Neural cell (in vitro differentiated cells): ENCODE measurements at regions not wholly inside any gene's neighbourhood (a gene's known extent, or its start where the extent isn't known, plus 50 kb on each side); places are given as distances from the start of the nearest gene placed in this dataset.

ENCODE experiments used
- H2AFZ ChIP-seq: fragments of 200-600, 300-800 bp; sonication (generic), shearing (Covaris generic); 2 replicates; pipeline ENCODE4 v1.6.0; 2014; ENCODE audit warnings: low read depth, mild to moderate bottlenecking, antibody characterized with exemption, low read length, moderate library complexity
- H3F3A ChIP-seq: fragments of 200-600 bp; shearing (Covaris generic); 2 replicates; pipeline ENCODE4 v1.6.1; 2016; ENCODE audit warnings: mild to moderate bottlenecking, moderate library complexity, mixed read lengths, antibody characterized with exemption, low read length; ENCODE audit not compliant: insufficient read depth, poor library complexity, severe bottlenecking
- H3K27ac ChIP-seq: fragments of 200-600, 300-800 bp; sonication (generic), shearing (Covaris generic); 2 replicates; pipeline ENCODE4 v1.5.1; 2014; ENCODE audit warnings: mild to moderate bottlenecking, low read length, moderate library complexity
- H3K27me3 ChIP-seq: fragments of 300-800, 200-600 bp; sonication (generic), shearing (Covaris generic); 2 replicates; pipeline ENCODE4 v1.6.0; 2014; ENCODE audit warnings: mild to moderate bottlenecking, low read depth, low read length, moderate library complexity; ENCODE audit not compliant: insufficient read depth
- H3K36me3 ChIP-seq: fragments of 300-800, 200-600 bp; sonication (generic), shearing (Covaris generic); 2 replicates; pipeline ENCODE4 v1.5.1; 2014; ENCODE audit warnings: mild to moderate bottlenecking, antibody characterized with exemption, low read length, moderate library complexity; ENCODE audit not compliant: insufficient read depth
- H3K4me2 ChIP-seq: fragments of 300-800, 200-600 bp; sonication (generic), shearing (Covaris generic); 2 replicates; pipeline ENCODE4 v1.6.0; 2014; ENCODE audit warnings: mild to moderate bottlenecking, low read length
- H3K4me3 ChIP-seq: fragments of 300-800, 200-600 bp; sonication (generic), shearing (Covaris generic); 2 replicates; pipeline ENCODE4 v1.5.1; 2014; ENCODE audit warnings: mild to moderate bottlenecking, low read length, moderate library complexity
- H3K79me2 ChIP-seq: fragments of 200-600 bp; shearing (Covaris generic); replicated peaks from 2 replicates; pipeline ENCODE4 v1.6.0; 2014; ENCODE audit warnings: mild to moderate bottlenecking, low read length, moderate library complexity; ENCODE audit not compliant: insufficient read depth
- H3K9ac ChIP-seq: fragments of 300-800, 200-600 bp; sonication (generic), shearing (Covaris generic); 2 replicates; pipeline ENCODE4 v1.6.1; 2016; ENCODE audit warnings: mild to moderate bottlenecking, low read length, mixed read lengths
- H3K9me2 ChIP-seq: fragments of 200-600 bp; shearing (Covaris generic); 2 replicates; pipeline ENCODE4 v1.6.1; 2016; ENCODE audit warnings: mild to moderate bottlenecking, low read length, mixed read lengths; ENCODE audit not compliant: insufficient read depth
- H3K9me3 ChIP-seq: fragments of 200-600, 300-800 bp; sonication (generic), shearing (Covaris generic); 2 replicates; pipeline ENCODE4 v1.6.1; 2016; ENCODE audit warnings: mild to moderate bottlenecking, mixed run types, low read length, moderate library complexity, mixed read lengths
- H4K20me1 ChIP-seq: fragments of 200-600 bp; shearing (Covaris generic); 2 replicates; pipeline ENCODE4 v1.6.1; 2016; ENCODE audit warnings: mild to moderate bottlenecking, mixed run types; ENCODE audit not compliant: insufficient read depth
- CTCF ChIP-seq: fragments of 450-650 bp; IDR thresholded peaks from 2 replicates; pipeline ENCODE4 v1.5.1; 2014; ENCODE audit warnings: antibody characterized with exemption, mild to moderate bottlenecking, moderate library complexity; ENCODE audit not compliant: poor library complexity, severe bottlenecking
- EP300 ChIP-seq: fragments of 450-650 bp; conservative IDR thresholded peaks from 2 replicates; pipeline ENCODE4 v1.6.1; 2014; ENCODE audit warnings: antibody characterized with exemption, mild to moderate bottlenecking, moderate library complexity; ENCODE audit not compliant: poor library complexity, severe bottlenecking
- EZH2 ChIP-seq: fragments of 200-600, 300-800 bp; shearing (Covaris generic), sonication (generic); IDR thresholded peaks from 2 replicates; pipeline ENCODE4 v1.6.1; 2014; ENCODE audit warnings: antibody characterized with exemption, low read length, borderline replicate concordance, mild to moderate bottlenecking; ENCODE audit not compliant: insufficient read depth, poor library complexity, severe bottlenecking
- MXI1 ChIP-seq: fragments of 450-650 bp; conservative IDR thresholded peaks from 2 replicates; pipeline ENCODE4 v1.6.1; 2014; ENCODE audit warnings: antibody characterized with exemption, mild to moderate bottlenecking; ENCODE audit not compliant: poor library complexity, severe bottlenecking
- POLR2AphosphoS5 ChIP-seq: IDR thresholded peaks from 2 replicates; pipeline ENCODE4 v1.6.1; 2012
- RAD21 ChIP-seq: fragments of 450-650 bp; conservative IDR thresholded peaks from 2 replicates; pipeline ENCODE4 v1.6.1; 2014; ENCODE audit warnings: antibody characterized with exemption, mild to moderate bottlenecking, moderate library complexity
- REST ChIP-seq: IDR thresholded peaks from 2 replicates; pipeline ENCODE4 v1.6.1; 2012; ENCODE audit warnings: borderline replicate concordance
- SMC3 ChIP-seq: fragments of 450-650 bp; conservative IDR thresholded peaks from 2 replicates; pipeline ENCODE4 v1.6.1; 2014; ENCODE audit warnings: antibody characterized with exemption, mild to moderate bottlenecking, moderate library complexity; ENCODE audit not compliant: poor library complexity
- TAF1 ChIP-seq: IDR thresholded peaks from 2 replicates; pipeline ENCODE4 v1.6.1; 2012; ENCODE audit warnings: low read depth

GRCh38 chr10:33126742-33127141, 168.7 kb upstream of the ITGB1 start:
- no peak overlapping the region for H3K9ac ChIP-seq
- no peaks in the 10 kb centered on the region for H3F3A ChIP-seq
- no peaks in the 10 kb centered on the region for H3K27me3 ChIP-seq
- no peaks in the 10 kb centered on the region for H3K9me2 ChIP-seq
- H3K27ac ChIP-seq: no peak overlapping the region
- H3K36me3 ChIP-seq: no peaks in the 10 kb centered on the region
- no peaks in the 10 kb centered on the region for H4K20me1 ChIP-seq
- H3K4me3 ChIP-seq: no peak overlapping the region
- no peaks in the 10 kb centered on the region for H3K9me3 ChIP-seq
- H3K4me2 ChIP-seq: no peak overlapping the region
- H3K79me2 ChIP-seq: no peaks in the 10 kb centered on the region
- H2AFZ ChIP-seq: no peak overlapping the region
- no peak for TF ChIP-seq POLR2AphosphoS5
- no peak for TF ChIP-seq SMC3
- TF ChIP-seq EZH2: no peak
- no peak for TF ChIP-seq CTCF
- no peak for TF ChIP-seq MXI1
- TF ChIP-seq EP300: no peak
- no peak for TF ChIP-seq TAF1
- no peak for TF ChIP-seq REST
- no peak for TF ChIP-seq RAD21

GRCh38 chr10:33125522-33126517, 167.8 kb upstream of the ITGB1 start:
- no peaks in the 10 kb centered on the region for H4K20me1 ChIP-seq
- no peaks in the 10 kb centered on the region for H3K9me3 ChIP-seq
- no peaks in the 10 kb centered on the region for H3K27me3 ChIP-seq
- H3K4me2 ChIP-seq: no peak overlapping the region
- no peaks in the 10 kb centered on the region for H3F3A ChIP-seq
- H2AFZ ChIP-seq: no peak overlapping the region
- TF ChIP-seq SMC3: no peak
- TF ChIP-seq RAD21: no peak
- TF ChIP-seq TAF1: no peak
- TF ChIP-seq EP300: no peak
- TF ChIP-seq POLR2AphosphoS5: no peak
- no peak for TF ChIP-seq MXI1
- TF ChIP-seq REST: no peak
- TF ChIP-seq EZH2: no peak
- TF ChIP-seq CTCF: no peak
- no peak overlapping the region for H3K9ac ChIP-seq
- no peaks in the 10 kb centered on the region for H3K36me3 ChIP-seq
- no peak overlapping the region for H3K4me3 ChIP-seq
- no peaks in the 10 kb centered on the region for H3K9me2 ChIP-seq
- no peaks in the 10 kb centered on the region for H3K79me2 ChIP-seq
- H3K27ac ChIP-seq: no peak overlapping the region
